SHP77 treated with DMSO at 0.1 percent for 48 hours (cell line): ENCODE measurements at regions not wholly inside any gene's neighbourhood (a gene's known extent, or its start where the extent isn't known, plus 50 kb on each side); places are given as distances from the start of the nearest gene placed in this dataset.
"Not testable (repeated sequence)": the region's sequence is repeated elsewhere in the genome, so short reads cannot be mapped to it uniquely, and the experiment has no call there.

Experiments
- DNase-seq: peaks from one replicate; lab custom pipeline; 2025; lab: John Stamatoyannopoulos, UW

DNA sequence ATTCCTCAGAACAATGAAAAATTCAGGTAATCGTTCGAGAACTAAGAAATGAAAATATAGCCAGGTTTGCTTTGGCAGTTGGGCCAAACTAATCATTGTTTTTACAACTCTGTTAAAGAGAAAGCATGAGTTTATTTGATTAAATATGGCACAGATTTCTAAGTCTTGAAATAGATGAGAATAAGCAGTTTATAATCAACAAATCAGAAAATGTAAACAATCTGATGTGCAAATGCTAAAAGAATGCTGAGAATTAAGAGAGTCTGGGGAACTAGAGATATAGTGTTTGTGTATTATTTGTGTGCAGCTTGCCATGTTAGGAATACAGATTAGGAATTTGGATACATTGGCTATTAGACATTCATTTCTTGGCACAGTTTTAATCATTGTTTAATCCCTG is 212.5 kb downstream of the TANC2 start:
- no peak for DNase-seq

DNA sequence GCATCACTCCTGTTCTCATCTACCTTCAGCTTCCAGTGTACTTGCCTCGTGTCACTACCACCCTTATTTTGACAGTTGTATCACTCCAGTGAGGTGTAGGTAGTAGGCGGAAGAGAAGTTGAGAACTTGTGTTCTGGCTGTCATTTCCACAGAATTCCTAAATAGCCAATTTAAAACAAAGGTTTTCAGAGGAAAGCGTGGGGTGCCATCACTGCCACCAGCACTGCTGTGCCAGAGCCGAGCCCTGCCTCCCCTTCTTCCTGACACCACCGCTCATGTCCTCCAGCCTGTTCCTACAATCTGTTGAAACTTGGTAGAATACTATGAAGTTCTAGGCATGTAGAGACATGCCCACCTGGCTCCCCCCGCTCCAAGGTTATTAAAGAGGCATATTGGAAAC is 215.8 kb downstream of the TANC2 start:
- no peak for DNase-seq

DNA sequence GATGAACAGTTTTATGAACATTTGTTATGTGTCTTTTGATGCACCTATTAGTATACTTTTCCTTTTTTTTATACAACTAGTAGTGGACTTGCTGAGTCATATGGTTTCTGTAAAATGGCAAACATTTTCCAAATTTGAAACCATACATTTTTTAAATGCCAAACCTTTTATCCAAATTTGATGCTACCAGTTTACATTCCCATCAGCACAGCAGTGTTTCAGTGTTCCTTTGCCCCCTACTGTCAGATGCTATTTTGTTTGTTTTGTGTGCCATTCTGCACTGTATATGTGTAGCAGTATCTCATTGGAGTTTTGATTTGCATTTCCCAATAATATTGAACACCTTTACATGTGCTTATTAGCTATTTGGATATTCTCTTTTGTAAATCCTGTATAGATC is 219.4 kb downstream of the TANC2 start:
- DNase-seq = no peak

DNA sequence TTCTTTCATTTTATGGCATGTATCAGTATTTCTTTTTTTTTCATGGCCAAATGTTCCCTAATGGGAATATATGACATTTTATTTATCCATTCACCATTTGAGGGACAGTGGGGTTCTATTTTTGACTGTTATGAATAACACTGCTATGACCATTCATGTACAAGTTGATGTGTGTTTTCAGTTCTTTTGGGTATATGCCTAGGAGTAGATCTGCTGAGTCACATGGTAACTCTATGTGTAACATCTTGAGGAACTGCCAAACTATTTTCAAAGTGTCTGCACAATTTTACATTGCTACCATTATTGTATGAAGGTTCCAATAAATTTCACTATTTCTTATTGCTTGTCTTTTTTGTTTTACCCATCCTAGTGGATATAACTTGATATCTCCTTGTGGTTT is 223.0 kb downstream of the TANC2 start:
- DNase-seq = no peak

DNA sequence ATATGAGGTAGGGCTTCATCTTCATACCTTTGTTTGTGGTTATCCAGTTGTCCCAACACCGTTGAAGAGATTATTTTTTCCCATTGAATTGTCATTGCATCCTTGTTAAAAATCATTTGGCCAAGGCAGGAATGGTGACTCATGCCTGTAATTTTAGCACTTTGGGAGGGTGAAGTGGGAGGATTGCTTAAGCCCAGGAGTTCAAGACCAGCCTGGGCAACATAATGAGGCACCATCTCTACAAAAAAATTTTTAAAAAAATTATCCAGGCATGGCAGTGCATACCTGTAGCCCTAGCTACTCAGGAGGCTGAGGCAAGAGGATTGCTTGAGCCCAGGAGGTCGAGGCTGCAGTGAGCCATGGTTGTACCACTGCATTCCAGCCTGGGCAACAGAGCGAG is 223.9 kb downstream of the TANC2 start:
- no peak for DNase-seq

DNA sequence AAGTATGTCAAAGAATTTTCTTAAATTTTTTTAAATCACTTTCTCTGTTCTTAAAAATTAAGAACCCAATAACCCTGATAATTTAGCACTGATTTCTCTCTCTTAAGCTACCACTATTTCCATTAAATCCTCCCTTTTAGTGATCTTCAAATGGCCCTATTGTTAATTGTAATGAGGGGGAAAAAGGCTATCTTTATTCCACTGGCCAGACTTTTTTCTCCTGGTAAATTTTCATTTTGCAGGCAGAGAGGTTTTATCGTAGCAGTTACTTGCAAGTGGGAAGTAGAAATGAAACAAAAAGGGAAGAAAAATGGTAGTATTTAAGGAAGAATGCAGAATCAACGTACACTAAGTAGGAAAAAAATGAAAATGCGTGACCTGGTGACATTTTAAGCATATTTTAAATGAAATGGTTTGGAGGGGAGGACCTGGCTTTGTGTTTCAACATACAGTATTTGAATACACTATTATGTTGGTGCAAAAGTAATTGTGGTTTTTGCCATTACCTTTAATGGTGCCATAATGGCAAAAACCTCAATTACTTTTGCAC is 224.9 kb downstream of the TANC2 start:
- no peak for DNase-seq

DNA sequence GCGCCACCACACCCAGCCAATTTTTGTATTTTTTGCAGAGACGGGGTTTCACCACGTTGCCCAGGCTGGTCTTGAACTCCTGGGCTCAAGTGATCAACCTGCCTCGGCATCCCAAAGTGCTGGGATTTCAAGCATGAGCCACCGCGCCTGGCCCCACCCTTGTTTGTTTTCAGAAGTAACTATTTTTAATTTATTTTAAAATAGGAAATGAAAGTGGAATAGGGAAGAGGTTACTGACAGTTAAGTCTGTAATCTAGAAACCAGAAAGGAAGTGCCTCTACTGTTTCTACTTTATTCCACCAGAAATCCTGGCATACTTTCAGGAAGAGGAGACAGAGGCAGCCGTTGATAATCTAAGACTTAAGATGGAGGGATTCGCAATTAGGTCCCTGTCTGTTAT is 225.6 kb downstream of the TANC2 start:
- DNase-seq = no peak

DNA sequence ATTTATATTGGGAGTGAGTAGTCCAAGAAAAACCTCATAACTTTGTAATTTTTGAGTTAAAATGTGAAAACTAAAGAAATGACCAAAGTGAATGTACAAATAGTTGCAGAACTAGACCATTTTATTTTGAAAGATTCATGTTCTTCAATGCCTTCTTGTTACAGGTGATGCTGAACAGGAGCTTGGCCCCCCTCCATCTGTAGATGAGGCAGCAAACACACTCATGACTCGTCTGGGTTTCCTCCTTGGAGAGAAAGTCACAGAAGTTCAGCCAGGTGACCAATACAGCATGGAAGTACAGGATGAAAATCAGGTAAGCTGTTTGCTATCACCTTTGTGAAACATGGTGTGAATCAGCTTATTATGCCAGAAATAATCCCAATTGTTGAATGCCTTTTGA is 227.8 kb downstream of the TANC2 start:
- DNase-seq = no peak

DNA sequence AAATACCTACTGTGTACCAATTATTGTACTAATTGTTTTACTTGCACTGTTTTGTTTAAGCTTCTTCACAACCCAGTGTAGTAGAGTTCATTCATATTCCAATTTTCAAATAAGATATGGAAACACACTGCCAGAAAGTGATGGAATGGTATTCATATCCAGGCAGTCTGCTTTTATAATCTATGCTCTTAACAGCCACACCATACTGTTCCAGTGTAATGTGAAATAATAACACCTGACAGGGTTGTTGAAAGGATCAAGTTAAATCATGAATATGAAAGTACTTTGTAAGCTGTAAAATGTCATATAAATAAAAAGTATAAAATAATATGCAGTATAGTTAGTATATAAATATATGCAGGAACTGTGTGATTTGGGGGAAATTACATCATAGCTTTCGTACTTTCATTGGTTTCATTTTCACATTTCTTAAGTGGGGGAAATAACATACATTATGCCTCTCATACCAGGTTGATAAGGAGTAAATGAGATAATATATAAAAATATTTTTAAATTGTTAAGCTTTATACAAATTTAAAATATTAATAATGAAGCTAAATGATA is 230.8 kb downstream of the TANC2 start:
- DNase-seq = no peak

DNA sequence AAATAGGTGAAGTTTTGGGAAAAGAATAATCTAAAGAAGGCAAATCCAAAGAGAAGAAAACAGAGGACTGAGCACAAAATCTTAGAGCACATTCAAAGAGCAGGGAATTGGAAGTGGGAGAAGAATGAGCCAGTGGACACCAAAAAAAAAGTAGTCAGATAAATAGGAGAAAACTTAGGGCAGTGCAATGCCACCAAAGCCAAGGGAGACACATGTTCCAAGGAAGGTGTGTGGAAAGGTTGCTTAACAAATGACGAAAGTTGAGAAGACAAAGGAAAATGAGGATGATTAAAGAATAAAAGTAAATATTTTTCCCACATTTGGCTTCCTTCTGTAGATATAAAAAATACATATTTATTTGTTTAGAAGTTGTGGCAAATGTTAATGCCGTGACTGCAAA is 237.6 kb downstream of the TANC2 start:
- DNase-seq = no peak

DNA sequence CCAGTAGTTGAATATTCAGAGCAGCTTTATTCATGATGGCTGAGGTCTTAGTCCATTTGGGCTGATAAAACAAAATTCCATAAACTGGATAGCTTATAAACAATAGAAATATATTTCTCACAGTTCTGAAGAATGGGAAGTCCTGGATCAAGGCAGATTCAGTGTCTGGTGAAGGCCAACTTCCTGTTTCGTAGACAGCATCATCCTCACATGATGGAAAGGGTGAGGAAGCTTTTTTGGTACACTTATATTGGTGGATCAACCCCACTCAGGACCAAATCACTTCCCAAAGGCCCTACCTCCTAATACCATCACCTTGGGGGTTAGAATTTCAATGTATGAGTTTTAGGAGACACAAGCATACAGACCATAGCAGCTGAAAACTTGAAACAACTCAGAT is 224.2 kb downstream of the CYB561 start:
- DNase-seq = no peak

DNA sequence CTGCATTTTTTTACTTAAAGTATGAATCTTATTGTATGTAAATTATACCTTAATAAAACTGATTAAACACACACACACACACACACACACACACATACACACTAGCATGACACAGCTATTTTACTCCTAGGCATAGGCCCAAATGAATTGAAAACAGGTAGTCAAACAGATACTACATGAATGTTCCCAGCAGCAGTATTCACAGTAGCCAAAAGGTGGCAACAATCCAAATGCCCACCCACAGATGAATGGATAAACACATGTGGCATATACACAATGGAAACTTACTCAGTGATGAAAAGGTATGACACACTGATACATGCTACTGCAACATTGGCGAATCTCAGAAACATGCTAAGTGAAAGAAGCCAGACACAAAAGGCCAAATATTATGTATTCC is 223.5 kb downstream of the CYB561 start:
- no peak for DNase-seq

DNA sequence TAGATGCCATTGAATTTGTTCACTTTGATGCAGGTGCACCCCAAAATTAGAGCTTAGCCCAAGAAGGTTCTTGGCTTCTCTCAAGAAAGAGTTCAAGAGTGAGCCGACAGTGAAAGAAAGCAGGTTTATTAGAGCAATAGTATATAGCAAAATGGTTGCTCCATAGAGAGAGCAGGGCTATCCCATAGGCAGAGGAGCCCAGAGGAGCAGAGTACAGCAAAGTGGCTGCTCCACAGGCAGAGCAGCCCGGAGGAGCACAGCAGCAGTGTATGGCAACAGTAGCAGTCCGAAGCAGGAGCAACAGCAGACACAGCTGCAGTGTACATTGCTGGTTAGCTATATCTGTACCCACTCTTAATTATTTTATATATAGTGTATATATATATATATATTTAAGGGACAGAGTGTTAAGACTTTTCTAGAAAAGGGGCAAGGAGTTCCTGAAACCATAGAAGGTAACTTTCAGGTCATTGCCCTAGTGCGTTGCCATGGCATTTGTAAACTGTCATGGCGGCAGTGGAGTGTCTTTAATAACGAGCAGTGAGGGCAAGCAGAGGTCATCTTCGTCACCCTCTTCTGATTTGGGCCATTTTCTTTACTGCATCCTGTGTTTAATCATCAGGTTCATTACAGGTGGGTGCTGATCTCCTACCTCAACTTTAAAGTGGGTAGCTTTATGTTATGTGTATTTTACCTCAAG is 222.7 kb downstream of the CYB561 start:
- DNase-seq = no peak

DNA sequence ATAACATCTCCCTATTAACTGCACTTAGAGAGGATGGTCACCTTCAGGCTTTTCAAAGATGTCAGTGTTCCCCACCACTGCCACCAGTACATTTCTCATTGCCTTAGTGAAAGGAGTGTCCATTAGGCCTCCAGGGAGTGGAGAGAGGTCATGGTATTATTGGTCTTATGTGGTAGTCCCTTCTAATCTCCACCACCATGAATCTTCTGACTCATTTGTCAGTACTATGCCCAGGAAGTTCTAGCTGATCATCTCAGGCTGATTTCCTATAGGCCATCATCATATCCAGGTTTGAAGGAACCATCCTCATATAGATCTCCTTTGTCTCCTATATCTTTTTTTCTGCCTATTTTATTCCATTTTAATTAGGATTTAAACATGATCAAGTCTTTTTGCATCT is 221.5 kb downstream of the CYB561 start:
- DNase-seq = no peak

DNA sequence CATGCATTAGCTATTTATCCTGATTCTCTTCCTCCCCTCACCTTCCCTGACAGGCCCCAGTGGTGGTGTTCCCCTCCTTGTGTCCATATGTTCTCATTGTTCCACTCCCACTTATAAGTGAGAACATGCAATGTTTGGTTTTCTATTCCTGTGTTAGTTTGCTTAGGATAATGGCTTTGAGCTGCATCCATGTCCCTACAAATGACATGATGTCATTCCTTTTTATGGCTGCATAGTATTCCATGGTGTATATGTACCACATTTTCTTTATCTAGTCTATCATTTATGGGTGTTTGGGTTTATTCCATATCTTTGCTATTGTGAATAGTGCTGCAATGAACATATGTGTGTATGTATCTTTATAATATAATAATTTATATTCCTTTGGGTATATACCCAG is 219.4 kb downstream of the CYB561 start:
- not testable (repeated sequence) for DNase-seq

DNA sequence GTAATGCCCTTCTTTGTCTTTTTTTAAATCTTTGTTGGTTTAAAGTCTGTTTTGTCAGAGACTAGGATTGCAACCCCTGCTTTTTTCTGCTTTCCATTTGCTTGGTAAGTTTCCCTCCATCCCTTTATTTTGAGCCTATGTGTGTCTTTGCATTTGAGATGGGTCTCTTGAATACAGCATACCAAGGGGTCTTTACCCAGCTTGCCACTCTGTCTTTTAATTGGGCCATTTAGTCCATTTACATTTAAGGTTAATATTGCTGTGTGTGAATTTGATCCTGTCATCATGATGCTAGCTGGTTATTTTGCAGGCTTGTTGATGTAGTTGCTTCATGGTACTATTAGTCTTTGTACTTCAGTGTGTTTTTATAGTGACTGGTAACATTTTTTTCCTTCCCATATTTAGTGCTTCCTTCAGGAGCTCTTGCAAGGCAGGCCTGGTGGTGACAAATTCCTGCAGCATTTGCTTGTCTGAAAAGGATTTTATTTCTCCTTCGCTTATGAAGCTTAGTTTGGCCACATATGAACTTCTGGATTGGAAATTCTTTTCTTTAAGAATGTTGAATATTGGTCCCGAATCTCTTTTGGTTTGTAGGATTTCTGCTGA is 215.0 kb downstream of the CYB561 start:
- not testable (repeated sequence) for DNase-seq

DNA sequence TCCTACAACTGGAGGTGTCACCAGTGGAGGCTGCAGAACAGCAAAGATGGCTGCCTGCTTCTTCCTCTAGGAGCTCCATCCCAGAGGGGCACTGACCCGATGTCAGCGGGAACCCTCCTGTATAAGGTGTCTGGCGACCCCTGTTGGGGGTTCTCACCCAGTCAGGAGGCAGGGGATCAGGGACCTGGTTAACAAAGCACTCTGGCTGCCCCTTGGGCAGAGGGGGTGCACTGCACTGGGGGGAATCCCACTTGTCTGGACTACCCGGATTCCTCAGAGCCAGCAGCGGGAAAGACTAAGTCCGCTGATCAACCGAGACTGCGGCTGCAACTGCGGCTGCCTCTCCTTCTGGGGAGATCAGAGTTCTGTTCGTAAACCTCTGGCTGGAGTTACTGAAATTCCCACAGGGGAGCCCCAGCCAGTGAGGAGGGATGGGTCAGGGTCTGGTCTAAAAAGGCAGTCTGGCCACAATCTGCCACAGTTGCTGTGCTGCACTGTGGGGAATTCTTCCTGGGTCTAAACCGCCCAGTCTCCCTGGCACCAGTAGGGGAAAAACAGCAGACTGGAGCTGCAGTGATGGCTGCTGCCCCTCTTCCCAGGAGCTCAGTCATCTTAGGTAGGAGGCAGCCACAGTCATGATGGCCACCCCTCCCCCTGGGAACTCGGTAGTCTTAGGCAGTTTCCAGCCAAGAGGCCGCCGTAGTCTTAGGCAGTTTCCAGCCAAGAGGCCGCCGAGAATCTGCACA is 213.4 kb downstream of the CYB561 start:
- DNase-seq = no peak

DNA sequence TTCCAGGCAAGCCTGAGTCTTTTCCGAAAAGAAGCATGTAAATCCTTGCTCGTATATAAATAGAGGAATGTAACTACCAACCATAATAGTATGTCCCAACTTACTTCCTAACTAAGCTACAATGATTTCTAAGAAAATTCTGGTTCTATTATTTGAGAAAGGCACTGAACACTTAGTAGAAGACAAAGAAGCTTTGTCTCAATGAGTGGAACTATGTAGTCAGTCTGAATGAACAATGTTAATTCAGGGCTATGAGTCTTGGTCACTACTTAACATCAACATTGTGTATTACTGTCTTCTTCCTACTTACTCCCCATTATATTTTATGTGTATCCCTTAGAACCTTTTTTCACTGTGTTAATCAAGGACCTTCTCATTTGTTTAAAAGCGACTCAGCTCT is 206.0 kb downstream of the CYB561 start:
- DNase-seq = no peak

DNA sequence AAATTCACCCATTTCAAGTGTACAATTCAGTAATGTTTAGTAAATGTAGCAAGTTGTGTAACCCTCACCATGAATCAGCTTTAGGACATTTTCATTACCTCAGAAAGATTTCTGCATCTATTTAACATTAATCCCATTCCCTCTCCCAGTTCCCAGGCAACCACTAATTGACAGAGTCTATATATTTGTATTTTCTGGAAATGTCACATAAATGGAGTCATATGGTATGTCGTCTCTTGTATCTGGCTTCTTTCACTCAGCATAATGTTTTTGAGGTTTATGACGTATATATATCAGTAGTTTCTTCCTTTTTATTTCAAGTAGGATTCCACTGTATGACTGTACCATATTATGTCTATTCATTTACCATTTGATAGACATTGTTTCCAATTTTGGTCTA is 199.8 kb downstream of the CYB561 start:
- no peak for DNase-seq

DNA sequence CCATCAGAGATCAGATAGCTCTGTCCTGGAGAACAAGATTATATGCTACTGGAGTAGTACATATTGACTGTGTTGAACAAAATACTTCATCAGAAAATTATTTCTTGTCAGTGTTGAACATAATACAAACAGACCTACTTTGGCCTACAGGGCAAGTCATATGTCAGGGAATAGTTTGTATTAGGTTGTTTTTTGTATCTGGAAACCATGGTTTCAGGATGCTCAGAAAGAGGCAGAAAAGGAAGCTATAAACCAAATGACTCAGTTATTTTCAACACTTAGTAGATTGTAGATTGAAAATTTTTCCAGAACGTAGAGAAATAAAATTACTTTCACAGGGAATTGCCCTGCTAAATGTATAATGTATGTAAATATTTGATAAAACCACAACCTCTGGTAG is 198.4 kb downstream of the CYB561 start:
- no peak for DNase-seq

DNA sequence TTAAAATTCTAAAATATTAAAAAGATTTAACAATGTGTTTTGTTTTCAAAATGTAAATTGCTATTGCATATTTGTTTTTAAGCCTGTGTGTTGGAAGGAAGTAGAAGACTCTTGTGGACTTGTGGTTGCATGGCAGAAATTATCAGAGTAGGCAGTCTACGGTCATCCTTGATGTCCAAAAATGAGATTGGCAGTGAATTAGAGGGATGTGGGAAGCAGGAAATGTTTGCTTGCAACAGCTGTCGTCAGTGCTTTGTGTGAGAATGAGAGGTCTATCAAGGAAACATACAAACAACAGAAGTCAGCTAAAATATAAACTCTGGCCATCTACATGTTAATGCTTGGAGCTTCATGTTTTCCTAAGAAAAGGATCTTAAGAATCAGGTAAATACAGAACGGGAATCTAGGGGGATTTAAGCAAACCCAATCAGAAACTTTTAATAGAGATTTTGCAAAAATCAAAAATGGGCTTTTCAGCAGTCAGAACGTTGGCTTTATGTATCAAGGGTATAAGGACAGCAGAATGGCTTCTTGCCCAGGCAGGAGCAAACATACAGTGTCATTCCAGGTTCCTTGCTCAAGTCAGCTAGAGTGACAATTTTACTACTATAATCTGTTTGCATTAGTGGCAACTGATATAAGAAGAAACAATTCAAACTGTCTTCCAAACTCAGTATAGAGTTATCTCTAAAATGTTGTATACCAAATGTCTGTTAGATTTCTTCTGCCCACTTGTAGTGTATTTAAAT is 196.7 kb downstream of the CYB561 start:
- DNase-seq = no peak

DNA sequence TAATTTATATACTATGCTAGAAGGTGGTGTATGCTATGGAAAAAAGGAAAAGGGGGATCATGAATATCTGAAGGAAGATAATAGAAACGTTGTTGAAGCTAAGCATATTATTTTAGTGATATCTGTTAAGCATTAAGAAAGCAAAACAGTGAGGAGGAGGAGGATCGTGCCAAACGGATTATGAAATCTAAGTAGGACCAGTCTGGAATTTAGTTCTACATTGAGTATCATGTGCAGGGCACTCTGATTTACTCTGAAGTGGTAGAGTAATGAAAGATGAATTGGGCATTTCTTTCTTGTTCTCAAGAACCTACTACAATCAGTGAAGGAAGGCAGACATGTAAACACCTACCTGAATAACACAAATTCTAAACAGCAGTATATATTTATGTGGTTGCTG is 195.3 kb downstream of the CYB561 start:
- no peak for DNase-seq
